ENCODE measurements at regions not wholly inside any gene's neighbourhood (a gene's known extent, or its start where the extent isn't known, plus 50 kb on each side); places are given as distances from the start of the nearest gene placed in this dataset.

DNA sequence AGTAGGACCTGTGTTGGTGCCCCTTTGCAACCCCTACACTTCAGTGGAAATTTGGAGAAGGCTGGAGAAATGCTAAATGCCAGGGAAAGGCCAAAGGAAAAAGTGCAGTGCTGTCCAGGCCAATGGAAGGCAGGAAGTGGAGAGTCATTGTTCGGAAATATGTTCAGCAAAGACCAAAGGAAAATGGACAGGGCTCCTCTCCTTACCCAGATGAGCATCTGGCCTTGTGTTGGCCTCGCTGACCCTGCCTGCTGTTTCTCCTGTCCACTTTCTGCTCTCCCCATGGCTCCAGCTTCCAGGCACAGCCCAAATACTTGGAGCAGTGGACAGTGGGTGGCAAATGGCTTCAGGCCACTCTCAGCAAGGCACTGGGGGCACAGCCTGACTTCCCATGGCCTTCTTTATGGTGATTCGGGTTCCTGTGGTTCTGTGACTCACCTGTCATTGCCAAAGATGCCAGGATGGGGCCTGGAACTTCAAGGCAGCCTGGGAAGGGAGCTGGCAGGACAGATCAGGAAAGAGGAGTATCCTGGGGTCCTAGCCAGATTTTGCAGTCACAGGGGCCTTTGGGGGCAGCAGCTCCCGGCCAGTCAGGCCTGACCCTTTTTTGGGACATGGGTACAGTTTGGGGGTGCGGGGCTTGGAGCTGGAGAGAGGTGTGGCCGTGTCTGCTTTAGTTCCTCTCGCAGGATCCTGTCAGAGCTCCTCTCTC, 190.9 kb upstream of the SLC24A3 start:
- Histone ChIP-seq H3K9ac (ENCODE audit: low read length) (no peak overlapping the region), H3K27me3 (ENCODE audit: control insufficient read depth, insufficient read depth, low read length) (no peaks in the 10 kb centered on the region), H3K36me3 (ENCODE audit: control insufficient read depth, insufficient read depth, low read length) (no peaks in the 10 kb centered on the region), H3K4me3 (ENCODE audit: low read length) (no peak overlapping the region), H3K9me3 (ENCODE audit: control insufficient read depth, low read length) (no peaks in the 10 kb centered on the region), H3K4me1 (ENCODE audit: control insufficient read depth, insufficient read depth, low read length) (no peaks in the 10 kb centered on the region)

- Histone ChIP-seq H3K4me3 (ENCODE audit: low read length) (no peak overlapping the region), H3K36me3 (ENCODE audit: control insufficient read depth, insufficient read depth, low read length) (no peaks in the 10 kb centered on the region), H3K9me3 (ENCODE audit: control insufficient read depth, low read length) (no peaks in the 10 kb centered on the region), H3K4me1 (ENCODE audit: control insufficient read depth, insufficient read depth, low read length) (no peaks in the 10 kb centered on the region), H3K9ac (ENCODE audit: low read length) (no peak overlapping the region), H3K27me3 (ENCODE audit: control insufficient read depth, insufficient read depth, low read length) (no peaks in the 10 kb centered on the region)
Observed at GRCh38 chr20:19022118-19022575, 190.3 kb upstream of the SLC24A3 start.

DNA sequence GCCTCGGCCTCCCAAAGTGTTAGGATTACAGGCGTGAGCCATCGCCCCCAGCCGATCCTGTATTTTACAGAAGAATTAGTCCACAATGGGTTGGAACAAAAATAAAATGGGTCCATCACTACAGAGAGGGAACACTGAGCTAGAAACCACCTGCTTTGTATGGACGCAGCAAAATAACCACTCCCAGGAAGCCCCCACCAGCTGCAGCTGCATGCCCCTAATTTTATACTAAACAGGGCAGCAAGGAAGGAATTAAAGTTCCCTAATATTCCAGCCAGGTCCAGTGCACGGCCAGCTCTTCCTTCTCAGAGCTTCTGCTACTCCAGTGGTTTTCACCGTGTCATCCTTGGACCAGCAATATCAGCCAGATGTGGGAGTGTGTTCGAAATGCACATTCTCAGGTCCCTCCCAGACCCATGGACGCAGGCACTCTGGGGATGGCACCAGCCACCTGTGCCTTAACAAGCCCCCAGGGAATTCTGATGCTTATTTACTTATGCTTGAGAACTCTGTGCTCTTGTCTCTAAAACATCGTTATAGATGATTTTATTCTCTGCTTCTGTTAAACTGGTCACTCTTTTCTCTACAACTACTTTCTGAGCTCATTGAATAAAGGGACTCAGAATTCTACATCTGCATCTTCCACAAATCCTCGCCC, 189.5 kb upstream of the SLC24A3 start:
- Histone ChIP-seq H3K4me1 (ENCODE audit: control insufficient read depth, insufficient read depth, low read length) (no peaks in the 10 kb centered on the region), H3K9ac (ENCODE audit: low read length) (no peak overlapping the region), H3K36me3 (ENCODE audit: control insufficient read depth, insufficient read depth, low read length) (no peaks in the 10 kb centered on the region), H3K4me3 (ENCODE audit: low read length) (no peak overlapping the region), H3K9me3 (ENCODE audit: control insufficient read depth, low read length) (no peaks in the 10 kb centered on the region), H3K27me3 (ENCODE audit: control insufficient read depth, insufficient read depth, low read length) (no peaks in the 10 kb centered on the region)

- H3K9ac ChIP-seq (ENCODE audit: low read length): no peak overlapping the region
- H3K36me3 ChIP-seq (ENCODE audit: control insufficient read depth, insufficient read depth, low read length): no peaks in the 10 kb centered on the region
- no peaks in the 10 kb centered on the region for H3K27me3 ChIP-seq (ENCODE audit: control insufficient read depth, insufficient read depth, low read length)
- no peak overlapping the region for H3K4me3 ChIP-seq (ENCODE audit: low read length)
- H3K4me1 ChIP-seq (ENCODE audit: control insufficient read depth, insufficient read depth, low read length): no peaks in the 10 kb centered on the region
- H3K9me3 ChIP-seq (ENCODE audit: control insufficient read depth, low read length): no peaks in the 10 kb centered on the region
Observed at GRCh38 chr20:19024296-19025035, 188.0 kb upstream of the SLC24A3 start.

DNA sequence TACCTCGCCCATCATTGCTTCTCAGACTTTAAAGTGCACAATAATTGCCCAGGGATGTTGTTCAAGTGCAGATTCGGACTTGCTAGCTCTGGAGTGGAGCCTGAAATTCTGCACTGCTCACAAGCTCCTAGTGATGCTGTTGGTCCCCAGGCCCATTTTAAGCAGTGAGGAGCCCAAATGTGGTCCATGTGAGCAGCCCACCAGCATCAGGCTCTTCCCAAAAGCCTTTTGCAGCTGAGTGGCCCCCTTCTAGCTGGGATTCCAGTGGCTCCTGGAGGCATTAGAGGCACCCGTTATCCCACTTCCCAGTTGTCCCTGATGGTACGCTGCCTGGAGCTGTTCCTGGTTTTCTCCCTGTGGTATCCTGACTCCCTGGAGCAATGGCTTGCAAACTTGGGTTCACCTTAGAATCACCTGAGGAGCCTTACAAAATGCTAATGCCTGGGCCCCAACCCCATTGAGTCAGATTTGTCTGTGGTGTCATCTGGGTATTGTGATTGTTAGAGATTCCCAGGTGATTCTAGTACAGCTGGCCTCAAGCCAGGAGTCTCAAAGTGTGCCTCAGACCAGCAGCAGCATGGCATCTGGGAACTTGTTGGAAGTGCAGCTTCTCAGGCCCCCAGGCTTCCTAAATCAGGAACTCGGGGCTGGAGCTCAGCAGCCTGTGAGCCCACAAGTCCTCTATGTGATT, 186.9 kb upstream of the SLC24A3 start:
- H3K4me1 ChIP-seq (ENCODE audit: control insufficient read depth, insufficient read depth, low read length): no peaks in the 10 kb centered on the region
- no peak overlapping the region for H3K4me3 ChIP-seq (ENCODE audit: low read length)
- H3K27me3 ChIP-seq (ENCODE audit: control insufficient read depth, insufficient read depth, low read length): no peaks in the 10 kb centered on the region
- H3K9ac ChIP-seq (ENCODE audit: low read length): no peak overlapping the region
- no peaks in the 10 kb centered on the region for H3K9me3 ChIP-seq (ENCODE audit: control insufficient read depth, low read length)
- H3K36me3 ChIP-seq (ENCODE audit: control insufficient read depth, insufficient read depth, low read length): no peaks in the 10 kb centered on the region

DNA sequence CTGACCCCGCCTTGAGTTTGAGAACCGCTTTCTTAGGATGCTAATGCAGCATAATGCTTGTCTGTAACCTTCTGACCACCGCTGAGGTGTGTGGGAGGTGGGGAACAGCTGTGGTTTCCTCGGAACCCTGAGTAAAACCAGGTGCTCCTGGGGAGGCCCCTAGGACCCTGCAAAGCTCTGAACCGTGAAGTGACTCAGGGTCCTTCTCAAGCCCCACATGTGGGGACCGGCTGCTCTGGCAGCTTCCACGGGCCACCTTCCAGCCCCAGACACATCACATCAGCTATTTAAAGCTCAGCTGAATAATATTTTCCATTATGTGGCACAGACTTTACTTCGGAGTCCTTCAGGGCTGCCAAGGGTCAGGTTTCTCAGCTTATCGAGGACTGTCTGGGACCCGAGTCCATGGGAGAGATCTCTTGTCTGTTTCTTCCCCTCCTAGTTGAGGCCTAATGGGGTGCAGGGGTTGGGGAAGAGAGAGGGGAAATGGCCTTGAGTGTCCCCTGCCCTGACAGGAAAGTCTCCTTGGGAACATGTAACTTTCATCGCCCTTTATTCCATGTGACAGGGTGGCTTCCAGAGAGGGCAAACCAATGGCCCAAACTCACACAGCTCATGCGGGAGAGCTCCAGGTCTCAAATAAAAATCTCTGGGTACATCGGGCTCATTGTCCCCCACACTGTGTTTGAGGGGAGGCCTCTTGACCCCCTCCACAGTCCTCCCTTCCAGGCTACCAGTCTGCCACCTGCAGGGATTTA, 186.1 kb upstream of the SLC24A3 start:
- no peak overlapping the region for H3K9ac ChIP-seq (ENCODE audit: low read length)
- no peaks in the 10 kb centered on the region for H3K27me3 ChIP-seq (ENCODE audit: control insufficient read depth, insufficient read depth, low read length)
- H3K4me3 ChIP-seq (ENCODE audit: low read length): no peak overlapping the region
- no peaks in the 10 kb centered on the region for H3K36me3 ChIP-seq (ENCODE audit: control insufficient read depth, insufficient read depth, low read length)
- no peaks in the 10 kb centered on the region for H3K4me1 ChIP-seq (ENCODE audit: control insufficient read depth, insufficient read depth, low read length)
- no peaks in the 10 kb centered on the region for H3K9me3 ChIP-seq (ENCODE audit: control insufficient read depth, low read length)

- Histone ChIP-seq H3K36me3 (ENCODE audit: control insufficient read depth, insufficient read depth, low read length) (no peaks in the 10 kb centered on the region), H3K4me1 (ENCODE audit: control insufficient read depth, insufficient read depth, low read length) (no peaks in the 10 kb centered on the region), H3K9ac (ENCODE audit: low read length) (no peak overlapping the region), H3K4me3 (ENCODE audit: low read length) (no peak overlapping the region), H3K27me3 (ENCODE audit: control insufficient read depth, insufficient read depth, low read length) (no peaks in the 10 kb centered on the region), H3K9me3 (ENCODE audit: control insufficient read depth, low read length) (no peaks in the 10 kb centered on the region)
Observed at GRCh38 chr20:19026901-19027644, 185.4 kb upstream of the SLC24A3 start.

GRCh38 chr20:19027971-19028370, 184.5 kb upstream of the SLC24A3 start:
- H3K9me3 ChIP-seq (ENCODE audit: control insufficient read depth, low read length): no peaks in the 10 kb centered on the region
- no peak overlapping the region for H3K4me3 ChIP-seq (ENCODE audit: low read length)
- no peak overlapping the region for H3K9ac ChIP-seq (ENCODE audit: low read length)
- no peaks in the 10 kb centered on the region for H3K36me3 ChIP-seq (ENCODE audit: control insufficient read depth, insufficient read depth, low read length)
- H3K27me3 ChIP-seq (ENCODE audit: control insufficient read depth, insufficient read depth, low read length): no peaks in the 10 kb centered on the region
- no peaks in the 10 kb centered on the region for H3K4me1 ChIP-seq (ENCODE audit: control insufficient read depth, insufficient read depth, low read length)

GRCh38 chr20:19041787-19042186, 170.7 kb upstream of the SLC24A3 start:
- Histone ChIP-seq H3K36me3 (ENCODE audit: control insufficient read depth, insufficient read depth, low read length) (no peaks in the 10 kb centered on the region), H3K4me1 (ENCODE audit: control insufficient read depth, insufficient read depth, low read length) (peaks cover 5% of the 10 kb centered on the region), H3K9ac (ENCODE audit: low read length) (no peak overlapping the region), H3K27me3 (ENCODE audit: control insufficient read depth, insufficient read depth, low read length) (no peaks in the 10 kb centered on the region), H3K4me3 (ENCODE audit: low read length) (no peak overlapping the region), H3K9me3 (ENCODE audit: control insufficient read depth, low read length) (no peaks in the 10 kb centered on the region)

- no peak overlapping the region for H3K9ac ChIP-seq (ENCODE audit: low read length)
- no peaks in the 10 kb centered on the region for H3K9me3 ChIP-seq (ENCODE audit: control insufficient read depth, low read length)
- H3K4me1 ChIP-seq (ENCODE audit: control insufficient read depth, insufficient read depth, low read length): peaks cover 31% of the 10 kb centered on the region
- no peaks in the 10 kb centered on the region for H3K36me3 ChIP-seq (ENCODE audit: control insufficient read depth, insufficient read depth, low read length)
- H3K4me3 ChIP-seq (ENCODE audit: low read length): no peak overlapping the region
- no peaks in the 10 kb centered on the region for H3K27me3 ChIP-seq (ENCODE audit: control insufficient read depth, insufficient read depth, low read length)
Observed at GRCh38 chr20:19045371-19045770, 167.1 kb upstream of the SLC24A3 start.
